Panc1 (cell line): ENCODE measurements at regions not wholly inside any gene's neighbourhood (a gene's known extent, or its start where the extent isn't known, plus 50 kb on each side); places are given as distances from the start of the nearest gene placed in this dataset.

Experiments
- ATAC-seq: fragments of 200-7000 bp; cut with Tn5 transposase; 2 replicates; pipeline ENCODE4 v1.9.1; 2020; ENCODE audit warnings: mild to moderate bottlenecking, moderate library complexity
- BruUV-seq: library from RNA; stranded (reverse); fragments of 400-500 nt; replicated peaks from 2 replicates; lab custom pipeline; 2021; lab: Mats Ljungman, UMichigan
- CTCF ChIA-PET: fragments of 300-600 bp; sonication (Branson Sonifier 250); formaldehyde crosslinking; loops from one replicate; lab custom pipeline; 2022; ENCODE audit warnings: antibody characterized with exemption; lab: Charles Lee
- POLR2A ChIA-PET: fragments of 300-600 bp; sonication (Branson Sonifier 250); formaldehyde crosslinking; loops from one replicate; lab custom pipeline; 2022; ENCODE audit warnings: antibody characterized with exemption; lab: Charles Lee
- DNase-seq: peaks from one replicate; pipeline ENCODE4 v3.0.0-alpha.2; 2010; ENCODE audit warnings: low read depth, low spot score
- H3K27ac ChIP-seq: 2 replicates; pipeline ENCODE4 v1.5.1; 2011; ENCODE audit warnings: mild to moderate bottlenecking, low read length, inconsistent platforms
- H3K27me3 ChIP-seq: fragments of 200-500 bp; sonication (Bioruptor generic); 2 replicates; pipeline ENCODE4 v1.6.0; 2014; ENCODE audit warnings: low read length, inconsistent platforms; ENCODE audit not compliant: control insufficient read depth, insufficient read depth
- H3K36me3 ChIP-seq: fragments of 200-500 bp; sonication (Bioruptor generic); 2 replicates; pipeline ENCODE4 v1.5.1; 2014; ENCODE audit warnings: inconsistent platforms, mild to moderate bottlenecking, low read length, moderate library complexity; ENCODE audit not compliant: control insufficient read depth, insufficient read depth
- H3K4me1 ChIP-seq: 2 replicates; pipeline ENCODE4 v1.5.1; 2011; ENCODE audit warnings: inconsistent platforms, mild to moderate bottlenecking, low read length, moderate library complexity; ENCODE audit not compliant: control insufficient read depth, insufficient read depth
- H3K4me3 ChIP-seq, 2 experiments: 2 replicates each; pipeline ENCODE4 v1.5.1; 2011 to 2012; ENCODE audit warnings: low read depth in 2 of 2, low read length in 2 of 2, mild to moderate bottlenecking in 2 of 2, inconsistent platforms in 1 of 2, moderate library complexity in 1 of 2
- H3K9me3 ChIP-seq: fragments of 200-500 bp; sonication (Bioruptor generic); 2 replicates; pipeline ENCODE4 v1.5.1; 2014; ENCODE audit warnings: low read depth, mild to moderate bottlenecking, inconsistent platforms, low read length, moderate library complexity; ENCODE audit not compliant: control insufficient read depth, insufficient read depth
- CTCF ChIP-seq: fragments of 450-650 bp; IDR thresholded peaks from 2 replicates; pipeline ENCODE4 v1.5.1; 2017; ENCODE audit warnings: mild to moderate bottlenecking
- POLR2AphosphoS5 ChIP-seq: IDR thresholded peaks from 2 replicates; pipeline ENCODE4 v1.6.1; 2012; ENCODE audit warnings: mild to moderate bottlenecking, low read depth, low read length, moderate library complexity
- REST ChIP-seq, 2 experiments: IDR thresholded peaks; 2 replicates each; pipeline ENCODE4 v1.6.1; 2011 to 2012; ENCODE audit warnings: low read depth in 2 of 2, control low read depth in 1 of 2, low read length in 1 of 2, mild to moderate bottlenecking in 1 of 2, moderate library complexity in 1 of 2; ENCODE audit not compliant: insufficient read depth in 1 of 2
- SIN3A ChIP-seq: IDR thresholded peaks from 2 replicates; pipeline ENCODE4 v1.6.1; 2012; ENCODE audit warnings: low read depth, mild to moderate bottlenecking, low read length, moderate library complexity, borderline replicate concordance; ENCODE audit not compliant: insufficient read depth
- TCF7L2 ChIP-seq: IDR thresholded peaks from 2 replicates; pipeline ENCODE4 v1.6.1; 2011; ENCODE audit warnings: mild to moderate bottlenecking, low read depth, low read length, inconsistent platforms
- in situ Hi-C: cut with HindIII; loops from 2 replicates; pipeline ENCODE4 v1.10.0; 2016; ENCODE audit warnings: low sequenced_read_pairs, low pct_unique_long_range_greater_than_20kb
- intact Hi-C: fragments of 100-400 bp; cut with micrococcal nuclease; formaldehyde crosslinking; loops from one replicate; pipeline ENCODE4 v1.10.0; 2022; ENCODE audit not compliant: unreplicated experiment

GRCh38 chr1:63268876-63269275 is 53.5 kb upstream of the FOXD3 start:
- in situ Hi-C loops (no loop called here), intact Hi-C loops (no loop called here)
- no peak for TF ChIP-seq REST (IDR thresholded peaks at IDR 0.05; ENCODE audit: insufficient read depth in 1 of 2, low read depth in 2 of 2, low read length in 1 of 2)
- no peak for TF ChIP-seq TCF7L2
- no peak for TF ChIP-seq SIN3A
- no peak for TF ChIP-seq CTCF
- TF ChIP-seq POLR2AphosphoS5: no peak
- no peak overlapping the region for H3K27ac ChIP-seq
- no TSS peak for BruUV-seq
- no peaks in the 10 kb centered on the region for H3K36me3 ChIP-seq
- POLR2A ChIA-PET: no interaction called here
- H3K4me3 ChIP-seq: no peak overlapping the region
- no peak for DNase-seq
- no peaks in the 10 kb centered on the region for H3K4me1 ChIP-seq
- no peak for ATAC-seq
- H3K9me3 ChIP-seq: no peaks in the 10 kb centered on the region
- CTCF ChIA-PET: no interaction called here
- peaks cover 4% of the 10 kb centered on the region; the same call in 1 of the 2 replicates for H3K27me3 ChIP-seq

GRCh38 chr1:63269571-63269970 is 52.8 kb upstream of the FOXD3 start:
- BruUV-seq: no TSS peak
- Histone ChIP-seq H3K4me3 (no peak overlapping the region), H3K36me3 (no peaks in the 10 kb centered on the region), H3K4me1 (no peaks in the 10 kb centered on the region), H3K9me3 (no peaks in the 10 kb centered on the region), H3K27ac (no peak overlapping the region), H3K27me3 (peaks cover 4% of the 10 kb centered on the region; the same call in 1 of the 2 replicates)
- DNase-seq: no peak
- intact Hi-C loops: no loop called here
- no peak for ATAC-seq
- in situ Hi-C loops: no loop called here
- TF ChIP-seq POLR2AphosphoS5 (no peak), CTCF (no peak), REST (IDR thresholded peaks at IDR 0.05; ENCODE audit: insufficient read depth in 1 of 2, low read depth in 2 of 2, low read length in 1 of 2) (no peak), TCF7L2 (no peak), SIN3A (no peak)
- POLR2A ChIA-PET: no interaction called here
- CTCF ChIA-PET: no interaction called here
